Heart left ventricle (tissue), 16 donors: ENCODE measurements at regions not wholly inside any gene's neighbourhood (a gene's known extent, or its start where the extent isn't known, plus 50 kb on each side); places are given as distances from the start of the nearest gene placed in this dataset.

Experiments used
- ATAC-seq, 4 donors: fragments of 200-7000 bp; cut with Tn5 transposase; one replicate each; pipeline ENCODE4 v1.9.1; 2020 to 2022; ENCODE audit warnings: moderate library complexity in 4 of 4, mild to moderate bottlenecking in 3 of 4, moderate number of reproducible peaks in 1 of 4
- DNase-seq, 5 donors: peaks; one replicate each; pipeline ENCODE4 v3.0.0-alpha.2; 2020
- H3K27ac ChIP-seq, 12 donors: fragments of 200-600 bp; sonication (generic) in 4 of 12; one replicate each; pipeline versions ENCODE4 v1.5.0 to v1.8.0; 2016 to 2022; ENCODE audit warnings: mild to moderate bottlenecking in 2 of 12
- H3K27me3 ChIP-seq, 9 donors: fragments of 200-600 bp; sonication (generic) in 2 of 9; one replicate each; pipeline versions ENCODE4 v1.5.1 to v1.8.0; 2016 to 2022; ENCODE audit warnings: mild to moderate bottlenecking in 3 of 9
- H3K36me3 ChIP-seq, 9 donors: fragments of 200-600 bp; sonication (generic) in 2 of 9; one replicate each; pipeline versions ENCODE4 v1.5.0 to v1.8.0; 2018 to 2022; ENCODE audit warnings: mild to moderate bottlenecking in 2 of 9
- H3K4me1 ChIP-seq, 12 donors: fragments of 200-600 bp; sonication (generic) in 4 of 12; one replicate each; pipeline versions ENCODE4 v1.5.0 to v1.8.0; 2016 to 2022; ENCODE audit warnings: mild to moderate bottlenecking in 3 of 12
- H3K4me3 ChIP-seq, 12 donors: fragments of 200-600 bp; sonication (generic) in 4 of 12; one replicate each; pipeline versions ENCODE4 v1.5.0 to v1.8.0; 2017 to 2022; ENCODE audit warnings: mild to moderate bottlenecking in 9 of 12, moderate library complexity in 4 of 12
- H3K9me3 ChIP-seq, 12 donors: fragments of 200-600 bp; sonication (generic) in 4 of 12; one replicate each; pipeline versions ENCODE4 v1.5.0 to v1.8.0; 2016 to 2022; ENCODE audit warnings: mild to moderate bottlenecking in 1 of 12
- POLR2A ChIP-seq, 2 donors: fragments of 450-650 bp; IDR thresholded peaks; one replicate each; pipeline ENCODE4 v1.6.1; 2017; ENCODE audit warnings: antibody characterized with exemption in 2 of 2, mild to moderate bottlenecking in 2 of 2, moderate library complexity in 2 of 2
- WGBS, 4 donors: extraction: QIAGEN DNeasy Blood & Tissue Kit in 2 of 4; methylation state at CpG; one replicate each; pipeline versions ENCODE4 v1.1.5 to v1.1.7; 2013 to 2018; 5-methylcytosine and 5-hydroxymethylcytosine counted together
- intact Hi-C, 10 donors: fragments of 100-400 bp; cut with DNase I; formaldehyde crosslinking; loops; one replicate each; pipeline versions ENCODE4 v1.11.1 to v1.14.2; 2022
- TF ChIP-seq, protein P1 (sequence below), 12 donors: fragments of 200-600 bp; sonication (generic) in 4 of 12; IDR thresholded peaks; one replicate each; pipeline versions ENCODE4 v1.5.0 to v1.8.0; 2018 to 2022; ENCODE audit warnings: antibody characterized with exemption in 12 of 12, mild to moderate bottlenecking in 5 of 12
- donor health status: ischemic (EF 13 %, LVEDD 7.1; RV severe dilation, severe dysfunction).
- donor health status: healthy with polysubstance abuse.
- donor health status: DM: no; HTN: yes; CAD: no.
- donor health status: DM: no; HTN: no; CAD: no.
- donor health status: ischemic (EF 25% LVEDD 6.9; RV normal size, moderate dysfunction).
- donor health status: ischemic (EF 25% LVEDD 5.7; RV mildly dilated, moderate dysfunction).
- donor health status: healthy.
- donor health status: DM: yes; HTN: yes; CAD: no.
- donor health status: ischemic (EF 35%, LVEDD 5.7; RV mildly dilated, moderate dysfunction).
- donor health status: nonischemic (EF 11% LVEDD 7.7; RV severe dilation, severe dysfunction).
- donor health status: DM: yes; HTN: yes; CAD: no.
- donor health status: PGD.
- donor health status: ischemic (EF 29% LVEDD 5.4; RV normal size, mild dysfunction).
- donor health status: nonischemic (EF 23%, LVEDD 6.1; RV moderate dilation, normal function).

- Histone ChIP-seq H3K4me1 (no peaks in the 10 kb centered on the region), H3K36me3 (no peaks in the 10 kb centered on the region), H3K27me3 (no peaks in the 10 kb centered on the region), H3K27ac (no peak overlapping the region), H3K9me3 (peaks cover 0 to 7% (median 0%) of the 10 kb centered on the region in 12 donors), H3K4me3 (no peak overlapping the region)
- no peak for TF ChIP-seq POLR2A (IDR thresholded peaks at IDR 0.05)
- TF ChIP-seq, protein P1, sequence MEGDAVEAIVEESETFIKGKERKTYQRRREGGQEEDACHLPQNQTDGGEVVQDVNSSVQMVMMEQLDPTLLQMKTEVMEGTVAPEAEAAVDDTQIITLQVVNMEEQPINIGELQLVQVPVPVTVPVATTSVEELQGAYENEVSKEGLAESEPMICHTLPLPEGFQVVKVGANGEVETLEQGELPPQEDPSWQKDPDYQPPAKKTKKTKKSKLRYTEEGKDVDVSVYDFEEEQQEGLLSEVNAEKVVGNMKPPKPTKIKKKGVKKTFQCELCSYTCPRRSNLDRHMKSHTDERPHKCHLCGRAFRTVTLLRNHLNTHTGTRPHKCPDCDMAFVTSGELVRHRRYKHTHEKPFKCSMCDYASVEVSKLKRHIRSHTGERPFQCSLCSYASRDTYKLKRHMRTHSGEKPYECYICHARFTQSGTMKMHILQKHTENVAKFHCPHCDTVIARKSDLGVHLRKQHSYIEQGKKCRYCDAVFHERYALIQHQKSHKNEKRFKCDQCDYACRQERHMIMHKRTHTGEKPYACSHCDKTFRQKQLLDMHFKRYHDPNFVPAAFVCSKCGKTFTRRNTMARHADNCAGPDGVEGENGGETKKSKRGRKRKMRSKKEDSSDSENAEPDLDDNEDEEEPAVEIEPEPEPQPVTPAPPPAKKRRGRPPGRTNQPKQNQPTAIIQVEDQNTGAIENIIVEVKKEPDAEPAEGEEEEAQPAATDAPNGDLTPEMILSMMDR (IDR thresholded peaks at IDR 0.05): no peak
- intact Hi-C loops: no loop called here
- no peak for ATAC-seq
- WGBS, 4 donors: 74 to 84% (median 80%) methylated on average over 2 of the region's 2 CpGs
- no peak for DNase-seq
Observed at GRCh38 chr13:63190219-63190618, 1774.6 kb upstream of the PCDH20 start.

DNA sequence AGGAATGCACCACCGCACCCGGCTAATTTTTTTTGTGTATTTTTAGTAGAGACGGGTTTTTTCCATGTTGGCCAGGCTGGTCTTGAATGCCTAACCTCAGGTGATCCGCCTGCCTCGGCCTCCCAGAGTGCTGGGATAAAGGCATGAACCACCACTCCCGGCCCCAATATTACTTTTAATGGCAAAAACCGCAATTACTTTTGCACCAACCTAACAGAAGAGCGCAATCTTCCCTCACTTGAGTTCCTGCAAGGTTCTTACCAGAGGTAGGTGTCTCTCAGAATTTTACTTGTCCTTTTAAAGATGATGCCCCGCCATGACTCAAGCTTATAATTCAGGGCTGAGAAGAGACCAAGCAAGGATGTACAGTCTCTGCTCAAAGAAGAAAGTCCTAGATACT lies 1774.1 kb upstream of the PCDH20 start:
- intact Hi-C loops: no loop called here
- DNase-seq (no peak), ATAC-seq (no peak)
- Histone ChIP-seq H3K4me1 (no peaks in the 10 kb centered on the region), H3K36me3 (no peaks in the 10 kb centered on the region), H3K27ac (no peak overlapping the region), H3K27me3 (no peaks in the 10 kb centered on the region), H3K9me3 (peaks cover 0 to 7% (median 0%) of the 10 kb centered on the region in 12 donors), H3K4me3 (no peak overlapping the region)
- 87 to 95% (median 91%) methylated on average over 9 of the region's 9 CpGs for WGBS, 4 donors
- TF ChIP-seq POLR2A (IDR thresholded peaks at IDR 0.05): no peak
- TF ChIP-seq, protein P1 (IDR thresholded peaks at IDR 0.05): no peak

GRCh38 chr13:63184693-63185092 lies 1769.0 kb upstream of the PCDH20 start:
- Histone ChIP-seq H3K4me1 (no peaks in the 10 kb centered on the region), H3K27ac (no peak overlapping the region), H3K27me3 (no peaks in the 10 kb centered on the region), H3K4me3 (no peak overlapping the region), H3K9me3 (peaks cover 0 to 15% (median 0%) of the 10 kb centered on the region in 12 donors), H3K36me3 (no peaks in the 10 kb centered on the region)
- WGBS, 4 donors: 60 to 71% (median 65%) methylated on average over 2 of the region's 2 CpGs
- TF ChIP-seq POLR2A (IDR thresholded peaks at IDR 0.05): no peak
- TF ChIP-seq, protein P1 (IDR thresholded peaks at IDR 0.05): no peak
- no peak for DNase-seq
- intact Hi-C loops: no loop called here
- ATAC-seq: no peak

DNA sequence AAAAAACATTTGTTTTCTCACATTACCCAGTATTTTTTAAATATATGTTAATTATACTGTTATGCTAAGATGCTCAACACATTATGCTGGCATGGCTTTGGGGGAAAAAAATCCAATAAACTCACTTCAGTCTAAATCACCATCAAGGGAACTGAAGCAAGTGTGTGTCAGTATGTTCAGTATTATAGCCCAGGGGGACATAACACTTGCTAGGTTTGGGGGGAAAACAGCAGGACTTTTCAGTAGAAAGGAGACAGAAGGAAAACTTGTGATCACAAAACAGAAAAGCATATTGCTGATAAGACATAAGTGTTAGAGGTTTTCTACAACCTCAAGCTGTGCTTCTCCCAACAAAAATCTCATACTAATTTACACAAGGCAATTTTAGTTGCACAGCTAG lies 1759.9 kb upstream of the PCDH20 start:
- intact Hi-C loops: no loop called here
- no peaks in the 10 kb centered on the region for H3K36me3 ChIP-seq

More for the DNA sequence above, 1759.9 kb upstream of the PCDH20 start:
- H3K27ac ChIP-seq: no peak overlapping the region
- no peaks in the 10 kb centered on the region for H3K9me3 ChIP-seq
- no peak overlapping the region for H3K4me3 ChIP-seq
- DNase-seq: no peak
- no peaks in the 10 kb centered on the region for H3K27me3 ChIP-seq
- H3K4me1 ChIP-seq: no peaks in the 10 kb centered on the region
- ATAC-seq: no peak
- TF ChIP-seq POLR2A (IDR thresholded peaks at IDR 0.05): no peak
- TF ChIP-seq, protein P1 (IDR thresholded peaks at IDR 0.05): no peak
